HL-60 (cell line): ENCODE measurements at regions not wholly inside any gene's neighbourhood (a gene's known extent, or its start where the extent isn't known, plus 50 kb on each side); places are given as distances from the start of the nearest gene placed in this dataset.

ENCODE experiments used
- CTCF ChIP-seq: IDR thresholded peaks from one replicate; pipeline ENCODE4 v1.5.1; 2011; ENCODE audit warnings: low read length, control low read depth, inconsistent platforms; ENCODE audit not compliant: insufficient read depth
- GABPA ChIP-seq: IDR thresholded peaks from 2 replicates; pipeline ENCODE4 v1.6.1; 2012; ENCODE audit warnings: low read depth
- POLR2AphosphoS5 ChIP-seq: IDR thresholded peaks from 2 replicates; pipeline ENCODE4 v1.6.1; 2012; ENCODE audit warnings: low read depth

GRCh38 chr12:116474331-116474730, 84.8 kb upstream of the MAP1LC3B2 start:
- TF ChIP-seq CTCF = no peak
- no peak for TF ChIP-seq POLR2AphosphoS5
- no peak for TF ChIP-seq GABPA
